Endothelial cell of umbilical vein (primary cell): ENCODE measurements at regions not wholly inside any gene's neighbourhood (a gene's known extent, or its start where the extent isn't known, plus 50 kb on each side); places are given as distances from the start of the nearest gene placed in this dataset.

ENCODE experiments used
- BruUV-seq: library from RNA; stranded (reverse); fragments of 400-500 nt; replicated peaks from 2 replicates; lab custom pipeline; 2021; lab: Mats Ljungman, UMichigan
- CTCF ChIA-PET: fragments of 300-600, 350-600 bp; sonication (Branson Sonifier 250); formaldehyde crosslinking; loops from one replicate; lab custom pipeline; 2021; ENCODE audit warnings: antibody characterized with exemption, inconsistent platforms; lab: Charles Lee
- POLR2A ChIA-PET: fragments of 300-600, 350-600 bp; sonication (Branson Sonifier 250); formaldehyde crosslinking; loops from one replicate; lab custom pipeline; 2021; ENCODE audit warnings: antibody characterized with exemption, inconsistent platforms; lab: Charles Lee
- DNase-seq: peaks from one replicate; pipeline ENCODE4 v3.0.0-alpha.2; 2011; ENCODE audit warnings: low read depth, low spot score
- FAIRE-seq: peaks from 2 replicates; lab custom pipeline; 2011; peaks lifted over from hg19 to GRCh38; lab: Jason Lieb, UNC
- H2AFZ ChIP-seq: 2 replicates; pipeline ENCODE4 v1.6.0; 2012; ENCODE audit warnings: low read depth, low read length, control low read depth, inconsistent platforms
- H3K27ac ChIP-seq: 2 replicates; pipeline ENCODE4 v1.5.1; 2011; ENCODE audit warnings: low read depth, mild to moderate bottlenecking, control low read depth, low read length, moderate library complexity; ENCODE audit not compliant: insufficient read depth
- H3K27me3 ChIP-seq, 2 experiments: 2 replicates each; pipeline versions ENCODE4 v1.6.0 to v1.6.1; 2011; ENCODE audit warnings: low read length in 2 of 2, mixed read lengths in 1 of 2; ENCODE audit not compliant: control insufficient read depth in 2 of 2, insufficient read depth in 2 of 2
- H3K36me3 ChIP-seq, 2 experiments: 2 replicates in 1 of 2; 3 replicates in 1 of 2; pipeline ENCODE4 v1.5.1; 2011; ENCODE audit warnings: low read length in 2 of 2, mild to moderate bottlenecking in 1 of 2, moderate library complexity in 1 of 2; ENCODE audit not compliant: control insufficient read depth in 2 of 2, insufficient read depth in 2 of 2; ENCODE audit errors: extremely low read depth in 1 of 2
- H3K4me1 ChIP-seq: 3 replicates; pipeline ENCODE4 v1.5.1; 2011; ENCODE audit warnings: mild to moderate bottlenecking, low read length; ENCODE audit not compliant: control insufficient read depth, insufficient read depth; ENCODE audit errors: extremely low read depth
- H3K4me2 ChIP-seq: 2 replicates; pipeline ENCODE4 v1.6.1; 2011; ENCODE audit warnings: low read length, control low read depth, mixed read lengths; ENCODE audit not compliant: insufficient read depth
- H3K4me3 ChIP-seq, 3 experiments: fragments of 200-600 bp in 1 of 3; sonication (generic), shearing (Covaris generic) in 1 of 3; replicated peaks in 1 of 3; 2 replicates each; pipeline ENCODE4 v1.5.1; 2011 to 2016; ENCODE audit warnings: control low read depth in 3 of 3, low read length in 3 of 3, mild to moderate bottlenecking in 2 of 3, inconsistent platforms in 1 of 3, low read depth in 1 of 3, moderate library complexity in 1 of 3; ENCODE audit not compliant: insufficient read depth in 1 of 3
- H3K79me2 ChIP-seq: 2 replicates; pipeline ENCODE4 v1.6.0; 2012; ENCODE audit warnings: low read length, inconsistent platforms; ENCODE audit not compliant: control insufficient read depth, insufficient read depth
- H3K9ac ChIP-seq: replicated peaks from 2 replicates; pipeline ENCODE3; 2011; ENCODE audit warnings: low read length, control low read depth; ENCODE audit not compliant: insufficient read depth; ENCODE audit errors: extremely low read depth
- H3K9me1 ChIP-seq: replicated peaks from 3 replicates; pipeline ENCODE4 v1.6.0; 2011; ENCODE audit warnings: mild to moderate bottlenecking, low read length; ENCODE audit not compliant: control insufficient read depth, insufficient read depth; ENCODE audit errors: extremely low read depth
- H3K9me3 ChIP-seq: replicated peaks from 2 replicates; pipeline ENCODE4 v1.5.1; 2012; ENCODE audit warnings: low read length, inconsistent platforms; ENCODE audit not compliant: control insufficient read depth, insufficient read depth
- H4K20me1 ChIP-seq: replicated peaks from 2 replicates; pipeline ENCODE3; 2011; ENCODE audit warnings: mild to moderate bottlenecking, low read length; ENCODE audit not compliant: control insufficient read depth, insufficient read depth; ENCODE audit errors: extremely low read depth
- CTCF ChIP-seq, 2 donors: IDR thresholded peaks; 1 replicate in 1 of 2; 2 replicates in 1 of 2; pipeline ENCODE4 v1.5.1; 2011; ENCODE audit warnings: low read length in 2 of 2, mild to moderate bottlenecking in 2 of 2, moderate library complexity in 2 of 2, control low read depth in 1 of 2, inconsistent platforms in 1 of 2, low read depth in 1 of 2; ENCODE audit not compliant: insufficient read depth in 1 of 2; ENCODE audit errors: extremely low read depth in 1 of 2
- EZH2 ChIP-seq: IDR thresholded peaks from 2 replicates; pipeline ENCODE4 v1.6.1; 2012; ENCODE audit warnings: borderline replicate concordance, low read depth, mild to moderate bottlenecking, moderate library complexity, low read length, inconsistent platforms; ENCODE audit not compliant: severe bottlenecking
- FOS ChIP-seq: IDR thresholded peaks from 2 replicates; pipeline ENCODE4 v1.6.1; 2011; ENCODE audit warnings: mild to moderate bottlenecking, low read length, moderate library complexity, borderline replicate concordance; ENCODE audit not compliant: insufficient read depth
- GATA2 ChIP-seq: IDR thresholded peaks from 2 replicates; pipeline ENCODE4 v1.7.0; 2011; ENCODE audit warnings: low read depth, mild to moderate bottlenecking, moderate library complexity, mixed read lengths, low read length; ENCODE audit not compliant: insufficient read length, insufficient read depth
- JUN ChIP-seq: IDR thresholded peaks from 2 replicates; pipeline ENCODE4 v1.6.1; 2011; ENCODE audit warnings: borderline replicate concordance, low read depth; ENCODE audit not compliant: insufficient read length, insufficient read depth
- MAX ChIP-seq: IDR thresholded peaks from 2 replicates; pipeline ENCODE4 v1.6.1; 2011; ENCODE audit not compliant: insufficient read depth, insufficient read length
- MYC ChIP-seq: IDR thresholded peaks from one replicate; pipeline ENCODE4 v1.6.1; 2011; ENCODE audit warnings: mild to moderate bottlenecking, low read depth, low read length
- POLR2A ChIP-seq: IDR thresholded peaks from 2 replicates; pipeline ENCODE4 v1.6.1; 2012; ENCODE audit warnings: low read depth, mild to moderate bottlenecking, control low read depth, low read length
- POLR2AphosphoS5 ChIP-seq: IDR thresholded peaks from 2 replicates; pipeline ENCODE4 v1.6.1; 2012; ENCODE audit warnings: low read depth, mild to moderate bottlenecking, control low read depth, low read length, moderate library complexity; ENCODE audit not compliant: insufficient read depth
- dilution Hi-C: fragments of 300-500 bp; cut with MboI; formaldehyde crosslinking; loops from one replicate; pipeline ENCODE4 v1.15.0; 2019; ENCODE audit warnings: low sequenced_read_pairs; ENCODE audit not compliant: extremely low pct_ligation_motif_present
- intact Hi-C: fragments of 100-400 bp; cut with micrococcal nuclease; formaldehyde crosslinking; loops from one replicate; pipeline ENCODE4 v1.10.0; 2022

GRCh38 chr3:30183421-30183820 is 423.0 kb upstream of the TGFBR2 start:
- Histone ChIP-seq H3K4me1 (peaks cover 3% of the 10 kb centered on the region), H2AFZ (no peak overlapping the region), H3K79me2 (no peaks in the 10 kb centered on the region), H3K27me3 (peaks cover 4 to 12% of the 10 kb centered on the region in 2 experiments), H3K4me2 (no peak overlapping the region), H3K9me3 (no peaks in the 10 kb centered on the region), H3K36me3 (no peaks in the 10 kb centered on the region), H3K9me1 (no peaks in the 10 kb centered on the region), H3K4me3 (no peak overlapping the region), H4K20me1 (no peaks in the 10 kb centered on the region), H3K9ac (no peak overlapping the region), H3K27ac (no peak overlapping the region)
- dilution Hi-C loops = no loop called here
- DNase-seq (no peak), FAIRE-seq (no peak)
- intact Hi-C loops = no loop called here
- TF ChIP-seq FOS (no peak), CTCF (IDR thresholded peaks at IDR 0.05; ENCODE audit: extremely low read depth in 1 of 2, insufficient read depth in 1 of 2, low read depth in 1 of 2, low read length in 2 of 2) (no peak), POLR2A (no peak)
- CTCF ChIA-PET = interaction anchor here (1.1 kb wide), 1 partner anchor 16 kb away, joined by 7 read pairs; no protein-coding TSS in a partner anchor
- no TSS peak for BruUV-seq
- POLR2A ChIA-PET = no interaction called here

- Histone ChIP-seq H3K9me1 (no peaks in the 10 kb centered on the region), H3K79me2 (no peaks in the 10 kb centered on the region), H3K4me1 (peaks cover 3% of the 10 kb centered on the region), H4K20me1 (no peaks in the 10 kb centered on the region), H3K36me3 (no peaks in the 10 kb centered on the region), H2AFZ (no peak overlapping the region), H3K27ac (no peak overlapping the region), H3K27me3 (peaks cover 4 to 12% of the 10 kb centered on the region in 2 experiments), H3K4me3 (no peak overlapping the region), H3K4me2 (no peak overlapping the region), H3K9me3 (no peaks in the 10 kb centered on the region), H3K9ac (no peak overlapping the region)
- DNase-seq = no peak
- TF ChIP-seq EZH2 (no peak), FOS (no peak), MAX (no peak), MYC (no peak), JUN (no peak), POLR2A (no peak), CTCF (IDR thresholded peaks at IDR 0.05; ENCODE audit: extremely low read depth in 1 of 2, insufficient read depth in 1 of 2, low read depth in 1 of 2, low read length in 2 of 2) (no peak), POLR2AphosphoS5 (no peak), GATA2 (no peak)
- BruUV-seq = no TSS peak
- POLR2A ChIA-PET = no interaction called here
- dilution Hi-C loops (no loop called here), intact Hi-C loops (no loop called here)
- FAIRE-seq = no peak
- CTCF ChIA-PET = interaction anchor here (1.0 to 2.3 kb wide), 3 partner anchors 15 to 142 kb away, joined by 3 to 10 read pairs (median 4); no protein-coding TSS in a partner anchor
Observed at GRCh38 chr3:30184091-30184810, 422.1 kb upstream of the TGFBR2 start.
